Endothelial cell of umbilical vein (primary cell): ENCODE measurements at regions not wholly inside any gene's neighbourhood (a gene's known extent, or its start where the extent isn't known, plus 50 kb on each side); places are given as distances from the start of the nearest gene placed in this dataset.

Experiments used
- BruUV-seq: library from RNA; stranded (reverse); fragments of 400-500 nt; replicated peaks from 2 replicates; lab custom pipeline; 2021; lab: Mats Ljungman, UMichigan
- CTCF ChIA-PET: fragments of 300-600, 350-600 bp; sonication (Branson Sonifier 250); formaldehyde crosslinking; loops from one replicate; lab custom pipeline; 2021; ENCODE audit warnings: antibody characterized with exemption, inconsistent platforms; lab: Charles Lee
- POLR2A ChIA-PET: fragments of 300-600, 350-600 bp; sonication (Branson Sonifier 250); formaldehyde crosslinking; loops from one replicate; lab custom pipeline; 2021; ENCODE audit warnings: antibody characterized with exemption, inconsistent platforms; lab: Charles Lee
- DNase-seq: peaks from one replicate; pipeline ENCODE4 v3.0.0-alpha.2; 2011; ENCODE audit warnings: low read depth, low spot score
- FAIRE-seq: peaks from 2 replicates; lab custom pipeline; 2011; peaks lifted over from hg19 to GRCh38; lab: Jason Lieb, UNC
- H2AFZ ChIP-seq: 2 replicates; pipeline ENCODE4 v1.6.0; 2012; ENCODE audit warnings: low read depth, low read length, control low read depth, inconsistent platforms
- H3K27ac ChIP-seq: 2 replicates; pipeline ENCODE4 v1.5.1; 2011; ENCODE audit warnings: low read depth, mild to moderate bottlenecking, control low read depth, low read length, moderate library complexity; ENCODE audit not compliant: insufficient read depth
- H3K27me3 ChIP-seq, 2 experiments: 2 replicates each; pipeline versions ENCODE4 v1.6.0 to v1.6.1; 2011; ENCODE audit warnings: low read length in 2 of 2, mixed read lengths in 1 of 2; ENCODE audit not compliant: control insufficient read depth in 2 of 2, insufficient read depth in 2 of 2
- H3K36me3 ChIP-seq, 2 experiments: 2 replicates in 1 of 2; 3 replicates in 1 of 2; pipeline ENCODE4 v1.5.1; 2011; ENCODE audit warnings: low read length in 2 of 2, mild to moderate bottlenecking in 1 of 2, moderate library complexity in 1 of 2; ENCODE audit not compliant: control insufficient read depth in 2 of 2, insufficient read depth in 2 of 2; ENCODE audit errors: extremely low read depth in 1 of 2
- H3K4me1 ChIP-seq: 3 replicates; pipeline ENCODE4 v1.5.1; 2011; ENCODE audit warnings: mild to moderate bottlenecking, low read length; ENCODE audit not compliant: control insufficient read depth, insufficient read depth; ENCODE audit errors: extremely low read depth
- H3K4me2 ChIP-seq: 2 replicates; pipeline ENCODE4 v1.6.1; 2011; ENCODE audit warnings: low read length, control low read depth, mixed read lengths; ENCODE audit not compliant: insufficient read depth
- H3K4me3 ChIP-seq, 3 experiments: fragments of 200-600 bp in 1 of 3; sonication (generic), shearing (Covaris generic) in 1 of 3; replicated peaks in 1 of 3; 2 replicates each; pipeline ENCODE4 v1.5.1; 2011 to 2016; ENCODE audit warnings: control low read depth in 3 of 3, low read length in 3 of 3, mild to moderate bottlenecking in 2 of 3, inconsistent platforms in 1 of 3, low read depth in 1 of 3, moderate library complexity in 1 of 3; ENCODE audit not compliant: insufficient read depth in 1 of 3
- H3K79me2 ChIP-seq: 2 replicates; pipeline ENCODE4 v1.6.0; 2012; ENCODE audit warnings: low read length, inconsistent platforms; ENCODE audit not compliant: control insufficient read depth, insufficient read depth
- H3K9ac ChIP-seq: replicated peaks from 2 replicates; pipeline ENCODE3; 2011; ENCODE audit warnings: low read length, control low read depth; ENCODE audit not compliant: insufficient read depth; ENCODE audit errors: extremely low read depth
- H3K9me1 ChIP-seq: replicated peaks from 3 replicates; pipeline ENCODE4 v1.6.0; 2011; ENCODE audit warnings: mild to moderate bottlenecking, low read length; ENCODE audit not compliant: control insufficient read depth, insufficient read depth; ENCODE audit errors: extremely low read depth
- H3K9me3 ChIP-seq: replicated peaks from 2 replicates; pipeline ENCODE4 v1.5.1; 2012; ENCODE audit warnings: low read length, inconsistent platforms; ENCODE audit not compliant: control insufficient read depth, insufficient read depth
- H4K20me1 ChIP-seq: replicated peaks from 2 replicates; pipeline ENCODE3; 2011; ENCODE audit warnings: mild to moderate bottlenecking, low read length; ENCODE audit not compliant: control insufficient read depth, insufficient read depth; ENCODE audit errors: extremely low read depth
- EZH2 ChIP-seq: IDR thresholded peaks from 2 replicates; pipeline ENCODE4 v1.6.1; 2012; ENCODE audit warnings: borderline replicate concordance, low read depth, mild to moderate bottlenecking, moderate library complexity, low read length, inconsistent platforms; ENCODE audit not compliant: severe bottlenecking
- FOS ChIP-seq: IDR thresholded peaks from 2 replicates; pipeline ENCODE4 v1.6.1; 2011; ENCODE audit warnings: mild to moderate bottlenecking, low read length, moderate library complexity, borderline replicate concordance; ENCODE audit not compliant: insufficient read depth
- GATA2 ChIP-seq: IDR thresholded peaks from 2 replicates; pipeline ENCODE4 v1.7.0; 2011; ENCODE audit warnings: low read depth, mild to moderate bottlenecking, moderate library complexity, mixed read lengths, low read length; ENCODE audit not compliant: insufficient read length, insufficient read depth
- JUN ChIP-seq: IDR thresholded peaks from 2 replicates; pipeline ENCODE4 v1.6.1; 2011; ENCODE audit warnings: borderline replicate concordance, low read depth; ENCODE audit not compliant: insufficient read length, insufficient read depth
- MYC ChIP-seq: IDR thresholded peaks from one replicate; pipeline ENCODE4 v1.6.1; 2011; ENCODE audit warnings: mild to moderate bottlenecking, low read depth, low read length
- POLR2A ChIP-seq: IDR thresholded peaks from 2 replicates; pipeline ENCODE4 v1.6.1; 2012; ENCODE audit warnings: low read depth, mild to moderate bottlenecking, control low read depth, low read length
- POLR2AphosphoS5 ChIP-seq: IDR thresholded peaks from 2 replicates; pipeline ENCODE4 v1.6.1; 2012; ENCODE audit warnings: low read depth, mild to moderate bottlenecking, control low read depth, low read length, moderate library complexity; ENCODE audit not compliant: insufficient read depth
- dilution Hi-C: fragments of 300-500 bp; cut with MboI; formaldehyde crosslinking; loops from one replicate; pipeline ENCODE4 v1.15.0; 2019; ENCODE audit warnings: low sequenced_read_pairs; ENCODE audit not compliant: extremely low pct_ligation_motif_present
- intact Hi-C: fragments of 100-400 bp; cut with micrococcal nuclease; formaldehyde crosslinking; loops from one replicate; pipeline ENCODE4 v1.10.0; 2022
- TF ChIP-seq, protein P1 (sequence below): IDR thresholded peaks from 2 replicates; pipeline ENCODE4 v1.6.1; 2011; ENCODE audit not compliant: insufficient read depth, insufficient read length
- TF ChIP-seq, protein P2 (sequence below), 2 donors: IDR thresholded peaks; 1 replicate in 1 of 2; 2 replicates in 1 of 2; pipeline ENCODE4 v1.5.1; 2011; ENCODE audit warnings: low read length in 2 of 2, mild to moderate bottlenecking in 2 of 2, moderate library complexity in 2 of 2, control low read depth in 1 of 2, inconsistent platforms in 1 of 2, low read depth in 1 of 2; ENCODE audit not compliant: insufficient read depth in 1 of 2; ENCODE audit errors: extremely low read depth in 1 of 2

DNA sequence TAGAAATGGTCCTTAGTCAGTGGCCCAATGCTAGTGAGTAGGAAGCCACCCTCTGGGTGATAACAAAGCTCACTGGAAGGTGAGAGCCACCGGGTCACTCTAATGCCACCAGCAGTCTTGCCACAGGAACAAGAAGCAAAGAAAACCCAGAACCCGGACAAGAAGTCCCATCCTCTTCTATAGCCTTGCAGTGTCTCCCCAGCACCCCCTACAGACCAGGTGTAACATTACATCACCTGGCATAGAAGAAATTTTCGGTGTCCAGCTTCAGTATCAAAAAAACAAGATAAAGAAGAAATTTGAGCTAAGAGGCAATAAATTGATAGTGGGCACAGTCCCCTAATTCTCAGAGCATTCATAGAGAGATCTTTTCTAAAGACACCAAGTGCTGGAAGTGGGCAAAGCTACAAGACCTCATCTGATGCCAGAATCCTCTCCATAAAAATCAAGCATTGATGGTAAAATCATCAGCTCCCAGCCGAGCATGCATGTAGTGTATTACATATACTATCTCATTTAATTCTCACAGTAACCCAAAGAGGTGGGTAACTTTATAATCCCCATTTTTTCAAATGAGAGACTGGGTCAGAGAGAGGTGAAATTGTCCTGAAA is 491.0 kb downstream of the MATN1 start:
- dilution Hi-C loops, result no loop called here
- Histone ChIP-seq H3K9ac (no peak overlapping the region), H2AFZ (no peak overlapping the region), H3K9me1 (no peaks in the 10 kb centered on the region), H3K4me3 (no peak overlapping the region), H3K36me3 (no peaks in the 10 kb centered on the region), H3K4me2 (no peak overlapping the region), H3K27ac (no peak overlapping the region), H3K79me2 (no peaks in the 10 kb centered on the region), H3K4me1 (no peaks in the 10 kb centered on the region), H4K20me1 (no peaks in the 10 kb centered on the region), H3K27me3 (no peaks in the 10 kb centered on the region), H3K9me3 (no peaks in the 10 kb centered on the region)
- DNase-seq (no peak), FAIRE-seq (no peak)
- POLR2A ChIA-PET, result no interaction called here
- TF ChIP-seq GATA2 (no peak), POLR2A (no peak), MYC (no peak), POLR2AphosphoS5 (no peak), EZH2 (no peak)
- TF ChIP-seq, protein P1, sequence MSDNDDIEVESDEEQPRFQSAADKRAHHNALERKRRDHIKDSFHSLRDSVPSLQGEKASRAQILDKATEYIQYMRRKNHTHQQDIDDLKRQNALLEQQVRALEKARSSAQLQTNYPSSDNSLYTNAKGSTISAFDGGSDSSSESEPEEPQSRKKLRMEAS, result no peak
- BruUV-seq, result no TSS peak
- intact Hi-C loops, result no loop called here
- CTCF ChIA-PET, result no interaction called here

DNA sequence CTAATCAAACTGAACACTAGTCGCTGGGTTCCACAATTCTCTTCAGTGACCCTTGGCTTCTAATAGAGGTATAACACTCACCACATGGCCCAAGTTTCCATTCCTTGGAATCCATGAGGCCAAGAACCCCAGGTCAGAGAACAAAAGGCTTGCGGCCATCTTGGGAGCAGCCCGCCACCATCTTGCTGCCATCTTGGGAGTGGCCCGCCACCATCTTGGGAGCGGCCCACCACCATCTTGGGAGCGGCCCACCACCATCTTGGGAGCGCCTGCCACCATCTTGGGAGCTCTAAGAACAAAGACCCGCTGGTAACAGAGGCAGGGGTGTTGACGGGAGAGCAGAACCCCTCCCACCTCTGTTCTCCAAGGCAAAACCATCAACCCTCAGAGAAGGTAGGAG is 493.4 kb downstream of the MATN1 start:
- H3K27ac ChIP-seq, result no peak overlapping the region
- no peak overlapping the region for H3K9ac ChIP-seq
- H3K79me2 ChIP-seq, result no peaks in the 10 kb centered on the region
- no peaks in the 10 kb centered on the region for H3K27me3 ChIP-seq
- H3K9me3 ChIP-seq, result no peaks in the 10 kb centered on the region
- ChIA-PET CTCF (no interaction called here), POLR2A (no interaction called here)
- no peaks in the 10 kb centered on the region for H3K4me1 ChIP-seq
- no peak overlapping the region for H2AFZ ChIP-seq
- dilution Hi-C loops (no loop called here), intact Hi-C loops (no loop called here)
- FAIRE-seq (no peak), DNase-seq (no peak)
- TF ChIP-seq MYC (no peak), FOS (no peak), EZH2 (no peak), POLR2A (no peak), JUN (no peak), GATA2 (no peak), POLR2AphosphoS5 (no peak)
- TF ChIP-seq, protein P1, result no peak
- TF ChIP-seq, protein P2, sequence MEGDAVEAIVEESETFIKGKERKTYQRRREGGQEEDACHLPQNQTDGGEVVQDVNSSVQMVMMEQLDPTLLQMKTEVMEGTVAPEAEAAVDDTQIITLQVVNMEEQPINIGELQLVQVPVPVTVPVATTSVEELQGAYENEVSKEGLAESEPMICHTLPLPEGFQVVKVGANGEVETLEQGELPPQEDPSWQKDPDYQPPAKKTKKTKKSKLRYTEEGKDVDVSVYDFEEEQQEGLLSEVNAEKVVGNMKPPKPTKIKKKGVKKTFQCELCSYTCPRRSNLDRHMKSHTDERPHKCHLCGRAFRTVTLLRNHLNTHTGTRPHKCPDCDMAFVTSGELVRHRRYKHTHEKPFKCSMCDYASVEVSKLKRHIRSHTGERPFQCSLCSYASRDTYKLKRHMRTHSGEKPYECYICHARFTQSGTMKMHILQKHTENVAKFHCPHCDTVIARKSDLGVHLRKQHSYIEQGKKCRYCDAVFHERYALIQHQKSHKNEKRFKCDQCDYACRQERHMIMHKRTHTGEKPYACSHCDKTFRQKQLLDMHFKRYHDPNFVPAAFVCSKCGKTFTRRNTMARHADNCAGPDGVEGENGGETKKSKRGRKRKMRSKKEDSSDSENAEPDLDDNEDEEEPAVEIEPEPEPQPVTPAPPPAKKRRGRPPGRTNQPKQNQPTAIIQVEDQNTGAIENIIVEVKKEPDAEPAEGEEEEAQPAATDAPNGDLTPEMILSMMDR (IDR thresholded peaks at IDR 0.05; ENCODE audit: extremely low read depth in 1 of 2, insufficient read depth in 1 of 2, low read depth in 1 of 2, low read length in 2 of 2), result no peak
- H4K20me1 ChIP-seq, result no peaks in the 10 kb centered on the region
- H3K4me2 ChIP-seq, result no peak overlapping the region
- H3K4me3 ChIP-seq, result no peak overlapping the region
- BruUV-seq, result no TSS peak
- H3K36me3 ChIP-seq, result no peaks in the 10 kb centered on the region
- H3K9me1 ChIP-seq, result no peaks in the 10 kb centered on the region
